A549 (cell line): ENCODE measurements at regions not wholly inside any gene's neighbourhood (a gene's known extent, or its start where the extent isn't known, plus 50 kb on each side); places are given as distances from the start of the nearest gene placed in this dataset.

Experiments used
- ATAC-seq, 2 experiments: fragments of 200-7000 bp in 1 of 2; fragments of >200 bp in 1 of 2; cut with Nextera tagmentation in 1 of 2; cut with Tn5 transposase in 1 of 2; 3 replicates each; pipeline versions ENCODE4 v1.8.0 to v1.9.1; 2018 to 2020; ENCODE audit warnings: mild to moderate bottlenecking in 1 of 2, moderate library complexity in 1 of 2
- CTCF ChIA-PET: fragments of 300-600 bp; sonication (Branson Sonifier 250); formaldehyde crosslinking; extraction: SDS; loops from one replicate; lab custom pipeline; 2021; ENCODE audit warnings: antibody characterized with exemption, inconsistent platforms; lab: Yijun Ruan, JAX
- POLR2A ChIA-PET: fragments of 350-600 bp; formaldehyde crosslinking; extraction: SDS; loops from one replicate; lab custom pipeline; 2021; ENCODE audit warnings: antibody characterized with exemption, inconsistent platforms; lab: Yijun Ruan, JAX
- DNase-seq, 2 experiments: peaks; one replicate each; pipeline versions ENCODE4 v3.0.0 to v3.0.0-alpha.2; 2011 to 2016; ENCODE audit warnings: low read depth in 1 of 2, low spot score in 1 of 2
- FAIRE-seq: peaks from 2 replicates; lab custom pipeline; 2011; peaks lifted over from hg19 to GRCh38; lab: Jason Lieb, UNC
- H3K27ac ChIP-seq, 2 experiments: fragments of >200 bp; sonication (Bioruptor Twin); formaldehyde crosslinking; 3 replicates each; pipeline ENCODE4 v1.5.1; 2016 to 2017
- H3K4me1 ChIP-seq: fragments of >200 bp; sonication (Bioruptor Twin); formaldehyde crosslinking; 3 replicates; pipeline ENCODE4 v1.6.1; 2016
- H3K4me2 ChIP-seq: fragments of >200 bp; sonication (Bioruptor Twin); formaldehyde crosslinking; 3 replicates; pipeline ENCODE4 v1.6.1; 2016
- H3K4me3 ChIP-seq: fragments of >200 bp; sonication (Bioruptor Twin); formaldehyde crosslinking; 3 replicates; pipeline ENCODE4 v1.5.1; 2016
- H3K9me3 ChIP-seq: fragments of >200 bp; sonication (Bioruptor Twin); formaldehyde crosslinking; 3 replicates; pipeline ENCODE4 v1.6.1; 2016
- CBX2 ChIP-seq: fragments of 200-600 bp; sonication (generic); IDR thresholded peaks from 2 replicates; pipeline ENCODE4 v1.6.1; 2016; ENCODE audit warnings: low read depth, mild to moderate bottlenecking, borderline replicate concordance
- CEBPB ChIP-seq, 2 experiments: fragments of >200 bp in 1 of 2; sonication (Bioruptor Twin) in 1 of 2; formaldehyde crosslinking in 1 of 2; IDR thresholded peaks; 2 replicates each; pipeline ENCODE4 v1.6.1; 2012 to 2016
- CHD4 ChIP-seq: fragments of 200-600 bp; sonication (generic); IDR thresholded peaks from 2 replicates; pipeline ENCODE4 v1.6.1; 2016; ENCODE audit warnings: antibody characterized with exemption, mild to moderate bottlenecking, borderline replicate concordance
- CTCF ChIP-seq: fragments of >200 bp; sonication (Bioruptor Twin); formaldehyde crosslinking; IDR thresholded peaks from 3 replicates; pipeline ENCODE4 v1.5.1; 2016
- HEYL ChIP-seq: fragments of 250-450 bp; sonication (Bioruptor Pico); IDR thresholded peaks from 2 replicates; pipeline ENCODE4 v1.8.0; 2021; ENCODE audit warnings: mild to moderate bottlenecking, moderate library complexity
- HOXA7 ChIP-seq: fragments of 250-450 bp; sonication (Bioruptor Pico); IDR thresholded peaks from 2 replicates; pipeline ENCODE4 v1.5.0; 2020; ENCODE audit warnings: mild to moderate bottlenecking, moderate library complexity
- JUNB ChIP-seq: fragments of >200 bp; sonication (Bioruptor Twin); formaldehyde crosslinking; IDR thresholded peaks from 2 replicates; pipeline ENCODE4 v1.6.1; 2016
- NPAS2 ChIP-seq: fragments of 250-450 bp; sonication (Bioruptor Pico); IDR thresholded peaks from 2 replicates; pipeline ENCODE4 v1.8.0; 2022; ENCODE audit warnings: mild to moderate bottlenecking, moderate library complexity, borderline replicate concordance
- RAD21 ChIP-seq, 2 experiments: fragments of >200 bp in 1 of 2; sonication (Bioruptor Twin) in 1 of 2; formaldehyde crosslinking in 1 of 2; IDR thresholded peaks in 1 of 2; conservative IDR thresholded peaks in 1 of 2; 2 replicates in 1 of 2; 3 replicates in 1 of 2; pipeline ENCODE4 v1.6.1; 2012 to 2018; ENCODE audit warnings: inconsistent platforms in 1 of 2
- RARB ChIP-seq: fragments of 250-450 bp; sonication (Bioruptor Pico); IDR thresholded peaks from 2 replicates; pipeline ENCODE4 v1.8.0; 2021; ENCODE audit warnings: mild to moderate bottlenecking, moderate library complexity
- RCOR1 ChIP-seq: fragments of 150-350 bp; IDR thresholded peaks from 2 replicates; pipeline ENCODE4 v1.6.1; 2014; ENCODE audit warnings: antibody characterized with exemption, low read length, low read depth
- RNF2 ChIP-seq: fragments of 200-600 bp; sonication (generic); IDR thresholded peaks from 2 replicates; pipeline ENCODE4 v1.6.1; 2016; ENCODE audit warnings: low read depth, mild to moderate bottlenecking, antibody characterized with exemption, moderate library complexity, borderline replicate concordance
- SMC3 ChIP-seq: fragments of >200 bp; sonication (Bioruptor Twin); formaldehyde crosslinking; IDR thresholded peaks from 3 replicates; pipeline ENCODE4 v1.6.1; 2018; ENCODE audit warnings: inconsistent platforms
- TP53 ChIP-seq: fragments of 250-450 bp; sonication (Bioruptor Pico); IDR thresholded peaks from 2 replicates; pipeline ENCODE4 v1.5.0; 2021; ENCODE audit warnings: mild to moderate bottlenecking, moderate library complexity
- ZFP36 ChIP-seq: fragments of 450-650 bp; IDR thresholded peaks from 2 replicates; pipeline ENCODE4 v1.6.1; 2014; ENCODE audit warnings: borderline replicate concordance; ENCODE audit not compliant: partially characterized antibody
- ZSCAN20 ChIP-seq: fragments of 250-450 bp; sonication (Bioruptor Pico); IDR thresholded peaks from 2 replicates; pipeline ENCODE4 v1.8.0; 2022; ENCODE audit warnings: mild to moderate bottlenecking, moderate library complexity
- WGBS: methylation state at CpG from one replicate; pipeline ENCODE4 v1.1.6; 2017; ENCODE audit errors: missing lambda C conversion rate; 5-methylcytosine and 5-hydroxymethylcytosine counted together
- TF ChIP-seq, protein P1 (sequence below): IDR thresholded peaks from 2 replicates; pipeline ENCODE4 v1.6.1; 2012; ENCODE audit warnings: low read depth, borderline replicate concordance
- TF ChIP-seq, protein P2 (sequence below): fragments of 450-650 bp; IDR thresholded peaks from 2 replicates; pipeline ENCODE4 v1.6.1; 2014; ENCODE audit warnings: antibody characterized with exemption

DNA sequence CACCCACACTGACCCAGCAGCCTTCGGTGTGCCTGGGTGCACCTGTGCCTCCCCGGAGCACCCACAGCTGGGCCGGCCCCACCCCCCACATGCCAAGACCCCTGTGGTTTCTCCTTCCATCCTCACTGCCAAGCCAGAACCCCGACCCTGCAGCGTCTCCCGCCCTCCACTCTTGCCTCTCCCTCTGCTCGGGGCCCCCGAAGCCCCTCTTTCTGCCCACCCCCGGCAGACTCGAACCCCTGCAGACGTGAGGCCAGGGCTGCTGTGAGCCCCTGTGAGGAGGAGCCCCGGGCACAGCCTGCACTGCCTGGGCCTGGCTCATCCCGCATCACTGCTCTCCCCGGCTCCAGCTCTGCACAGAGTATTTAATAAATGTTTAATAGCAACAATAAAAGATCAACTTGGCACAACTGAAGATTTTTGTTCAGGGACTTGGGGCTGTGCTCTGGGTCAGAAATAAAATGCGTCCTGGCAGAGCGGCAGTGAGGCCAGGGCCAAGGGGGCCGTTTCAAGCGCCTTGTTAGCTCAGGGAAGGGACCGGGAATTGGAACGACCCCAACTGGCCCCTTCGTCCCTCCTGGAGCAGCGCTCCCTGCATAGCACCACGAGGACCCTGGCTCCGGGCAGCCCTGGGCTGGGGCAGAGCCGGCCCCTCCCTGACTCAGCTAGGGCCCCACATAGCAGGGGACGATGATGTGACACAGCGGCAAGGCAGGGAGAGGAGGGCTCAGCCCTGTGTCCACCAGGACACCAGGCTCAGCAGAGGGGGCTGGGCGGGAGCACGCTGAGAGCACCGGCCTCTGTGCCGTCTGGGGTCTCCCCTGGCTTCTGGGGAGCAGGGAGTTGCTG is 520.8 kb downstream of the BRD1 start:
- H3K27ac ChIP-seq = no peak overlapping the region
- DNase-seq (no peak), ATAC-seq (no peak), FAIRE-seq (no peak)
- TF ChIP-seq, protein P1, sequence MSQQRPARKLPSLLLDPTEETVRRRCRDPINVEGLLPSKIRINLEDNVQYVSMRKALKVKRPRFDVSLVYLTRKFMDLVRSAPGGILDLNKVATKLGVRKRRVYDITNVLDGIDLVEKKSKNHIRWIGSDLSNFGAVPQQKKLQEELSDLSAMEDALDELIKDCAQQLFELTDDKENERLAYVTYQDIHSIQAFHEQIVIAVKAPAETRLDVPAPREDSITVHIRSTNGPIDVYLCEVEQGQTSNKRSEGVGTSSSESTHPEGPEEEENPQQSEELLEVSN = no peak
- TF ChIP-seq NPAS2 (CRISPR knock-in tag) (no peak), HEYL (CRISPR knock-in tag) (no peak), RCOR1 (no peak)
- no peaks in the 10 kb centered on the region for H3K9me3 ChIP-seq
- ChIA-PET CTCF (interaction anchor here (0.6 to 6.5 kb wide), 5 partner anchors 61 to 515 kb away, joined by 3 to 98 read pairs (median 3); no protein-coding TSS in a partner anchor), POLR2A (no interaction called here)
- H3K4me1 ChIP-seq = no peaks in the 10 kb centered on the region
- WGBS = 34% methylated on average over 15 of the region's 31 CpGs
- no peak overlapping the region for H3K4me2 ChIP-seq
- H3K4me3 ChIP-seq = no peak overlapping the region

DNA sequence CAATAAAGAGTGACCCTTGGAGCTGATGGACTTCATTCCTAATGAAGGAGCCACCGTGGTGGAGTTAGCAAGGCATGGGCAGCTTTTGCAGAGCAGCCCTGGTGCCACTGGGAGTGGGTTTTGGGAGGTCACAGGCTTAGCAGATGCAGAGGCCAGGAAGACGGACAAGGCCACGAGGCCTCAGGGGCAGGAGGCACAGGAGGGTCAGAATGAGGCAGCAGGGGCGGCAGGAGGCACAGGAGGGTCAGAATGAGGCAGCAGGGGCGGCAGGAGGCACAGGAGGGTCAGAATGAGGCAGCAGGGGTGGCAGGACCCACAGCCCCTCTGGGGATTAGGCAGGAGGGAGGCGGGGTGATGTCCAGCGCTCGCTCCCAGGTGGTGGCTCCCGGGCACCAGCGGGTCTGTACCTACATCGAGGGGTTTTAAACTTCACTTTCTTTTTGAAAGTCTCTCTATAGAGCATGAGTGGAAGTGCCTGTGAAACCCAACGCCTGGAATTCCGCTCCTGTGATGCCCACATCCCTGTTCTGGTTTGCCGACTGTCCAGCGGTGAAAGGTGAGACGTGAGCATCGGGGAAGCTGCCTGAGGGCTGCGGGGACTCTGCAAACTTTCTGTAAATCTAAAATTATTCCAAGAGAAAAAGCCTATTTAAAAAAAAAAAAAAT is 521.6 kb downstream of the BRD1 start:
- TF ChIP-seq TP53 (CRISPR knock-in tag) = no peak
- TF ChIP-seq, all 56 proteins: peak for 0
- H3K4me1 ChIP-seq = no peaks in the 10 kb centered on the region
- FAIRE-seq (no peak), DNase-seq (no peak), ATAC-seq (no peak)
- H3K27ac ChIP-seq = no peak overlapping the region
- CTCF ChIA-PET = interaction anchor here (0.6 to 6.5 kb wide), 32 partner anchors 10 to 1441 kb away, joined by 3 to 98 read pairs (median 5); no protein-coding TSS in a partner anchor
- POLR2A ChIA-PET = no interaction called here
- H3K9me3 ChIP-seq = no peaks in the 10 kb centered on the region
- WGBS = 42% methylated on average over 14 of the region's 18 CpGs
- H3K4me2 ChIP-seq = no peak overlapping the region
- H3K4me3 ChIP-seq = no peak overlapping the region

DNA sequence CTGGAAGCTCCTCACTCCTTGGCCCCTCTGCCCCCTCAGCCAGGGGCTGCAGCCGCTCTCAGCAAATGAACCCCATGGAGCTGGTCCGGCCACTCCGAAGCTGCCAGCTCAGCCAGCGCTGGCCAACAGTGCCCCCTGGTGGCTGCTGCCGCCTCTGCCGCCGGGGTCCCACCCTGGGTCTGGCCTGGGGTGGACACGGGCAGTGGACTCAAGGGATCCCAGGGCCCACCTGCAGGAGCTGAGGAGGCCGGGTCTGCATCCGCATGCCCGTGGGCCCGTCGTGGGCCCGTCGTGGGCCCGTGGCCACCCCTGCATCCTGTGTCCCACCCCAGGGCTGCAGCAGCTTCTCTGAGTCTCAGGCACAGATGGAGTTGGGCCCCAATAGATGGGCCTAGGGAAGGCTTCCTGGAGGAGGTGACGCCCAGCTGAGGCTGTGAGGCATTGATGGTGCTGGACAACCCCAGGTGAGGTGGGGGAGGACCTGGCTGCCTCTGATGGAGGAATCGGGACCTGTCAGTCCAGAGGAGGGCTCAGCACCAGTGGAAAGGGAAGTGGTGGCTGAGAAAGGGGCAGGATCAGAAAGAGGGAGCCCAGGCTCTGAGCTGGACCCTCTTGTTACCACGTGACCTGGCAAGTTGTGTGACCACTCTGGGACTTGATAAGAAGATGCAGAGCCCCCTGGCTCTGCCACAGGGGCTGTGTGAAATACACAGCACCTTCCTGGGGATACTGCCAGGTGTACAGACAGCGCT is 522.3 kb downstream of the BRD1 start:
- FAIRE-seq = no peak
- Histone ChIP-seq H3K4me1 (no peaks in the 10 kb centered on the region), H3K4me2 (peak overlapping the region; percentile 85), H3K9me3 (no peaks in the 10 kb centered on the region), H3K4me3 (no peak overlapping the region), H3K27ac (peak overlapping the region; percentile 38 to 60; a peak in 1 of 6 replicates)
- TF ChIP-seq RARB (CRISPR knock-in tag) (no peak), ZFP36 (peak; percentile 58), CTCF (peak; percentile 70), RAD21 (conservative IDR thresholded peaks at IDR 0.05 in 1 of 2, IDR thresholded peaks at IDR 0.05 in 1 of 2) (peak; percentile 89 to 90), SMC3 (peak; percentile 91), JUNB (no peak)
- CTCF ChIA-PET = interaction anchor here (0.6 to 6.5 kb wide), 50 partner anchors 10 to 1441 kb away, joined by 3 to 98 read pairs (median 4); no protein-coding TSS in a partner anchor
- POLR2A ChIA-PET = no interaction called here
- peak; percentile 31 to 49 for DNase-seq
- ATAC-seq = peak; percentile 93 to 98
- 0% methylated on average over 2 of the region's 20 CpGs for WGBS

GRCh38 chr22:49303781-49304461 is 523.8 kb downstream of the BRD1 start:
- ATAC-seq = no peak
- Histone ChIP-seq H3K4me3 (no peak overlapping the region), H3K9me3 (no peaks in the 10 kb centered on the region), H3K4me1 (no peaks in the 10 kb centered on the region), H3K27ac (no peak overlapping the region), H3K4me2 (no peak overlapping the region)
- WGBS = 50% methylated on average over 12 of the region's 22 CpGs
- ChIA-PET POLR2A (no interaction called here), CTCF (interaction anchor here (1.0 to 6.5 kb wide), 10 partner anchors 14 to 724 kb away, joined by 3 to 98 read pairs (median 4); no protein-coding TSS in a partner anchor)
- TF ChIP-seq CBX2 (no peak), CHD4 (no peak), CEBPB (IDR thresholded peaks at IDR 0.05) (no peak), ZSCAN20 (CRISPR knock-in tag) (no peak), RAD21 (conservative IDR thresholded peaks at IDR 0.05 in 1 of 2, IDR thresholded peaks at IDR 0.05 in 1 of 2) (no peak), CTCF (no peak), RNF2 (no peak), HOXA7 (no peak)
- TF ChIP-seq, protein P2, sequence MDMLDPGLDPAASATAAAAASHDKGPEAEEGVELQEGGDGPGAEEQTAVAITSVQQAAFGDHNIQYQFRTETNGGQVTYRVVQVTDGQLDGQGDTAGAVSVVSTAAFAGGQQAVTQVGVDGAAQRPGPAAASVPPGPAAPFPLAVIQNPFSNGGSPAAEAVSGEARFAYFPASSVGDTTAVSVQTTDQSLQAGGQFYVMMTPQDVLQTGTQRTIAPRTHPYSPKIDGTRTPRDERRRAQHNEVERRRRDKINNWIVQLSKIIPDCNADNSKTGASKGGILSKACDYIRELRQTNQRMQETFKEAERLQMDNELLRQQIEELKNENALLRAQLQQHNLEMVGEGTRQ = no peak
- no peak for DNase-seq
- FAIRE-seq = no peak
